H9 (cell line): ENCODE measurements at regions not wholly inside any gene's neighbourhood (a gene's known extent, or its start where the extent isn't known, plus 50 kb on each side); places are given as distances from the start of the nearest gene placed in this dataset.

Experiments
- DNase-seq: peaks from one replicate; pipeline ENCODE4 v3.0.0-alpha.2; 2017
- H2AFZ ChIP-seq: one replicate; pipeline ENCODE4 v1.6.1; 2013; ENCODE audit warnings: mild to moderate bottlenecking, low read length, control low read depth, moderate library complexity
- H2AK5ac ChIP-seq: 2 replicates; pipeline ENCODE4 v1.6.1; 2013; ENCODE audit warnings: low read length, control low read depth, mixed read lengths; ENCODE audit not compliant: insufficient read length
- H2BK120ac ChIP-seq: one replicate; pipeline ENCODE4 v1.6.1; 2013; ENCODE audit warnings: low read depth, mild to moderate bottlenecking, low read length, control low read depth, inconsistent platforms; ENCODE audit not compliant: poor library complexity, severe bottlenecking
- H2BK12ac ChIP-seq: 2 replicates; pipeline ENCODE4 v1.6.1; 2013; ENCODE audit warnings: low read length, control low read depth, mixed read lengths, low read depth; ENCODE audit not compliant: insufficient read length
- H2BK15ac ChIP-seq: 2 replicates; pipeline ENCODE4 v1.6.1; 2013; ENCODE audit warnings: low read depth, low read length, control low read depth
- H2BK20ac ChIP-seq: one replicate; pipeline ENCODE4 v1.6.1; 2013; ENCODE audit warnings: low read depth, mild to moderate bottlenecking, low read length, control low read depth, inconsistent platforms; ENCODE audit not compliant: poor library complexity, severe bottlenecking
- H2BK5ac ChIP-seq: 2 replicates; pipeline ENCODE4 v1.6.1; 2013; ENCODE audit warnings: low read length, control low read depth, mixed read lengths; ENCODE audit not compliant: insufficient read length
- H3K14ac ChIP-seq: 2 replicates; pipeline ENCODE4 v1.6.1; 2013; ENCODE audit warnings: low read length, control low read depth; ENCODE audit not compliant: insufficient read depth
- H3K18ac ChIP-seq: 2 replicates; pipeline ENCODE4 v1.6.1; 2013; ENCODE audit warnings: low read depth, mild to moderate bottlenecking, mixed read lengths, low read length, control low read depth; ENCODE audit not compliant: insufficient read length
- H3K23ac ChIP-seq: 2 replicates; pipeline ENCODE4 v1.6.1; 2013; ENCODE audit warnings: low read length, control low read depth, mixed read lengths, low read depth; ENCODE audit not compliant: insufficient read length
- H3K23me2 ChIP-seq: 2 replicates; pipeline ENCODE4 v1.6.1; 2013; ENCODE audit warnings: low read depth, mild to moderate bottlenecking, mixed read lengths, low read length, control low read depth; ENCODE audit not compliant: insufficient read length, poor library complexity, severe bottlenecking
- H3K27ac ChIP-seq: 2 replicates; pipeline ENCODE4 v1.5.1; 2013; ENCODE audit warnings: low read length, control low read depth, mixed read lengths, low read depth; ENCODE audit not compliant: insufficient read length
- H3K27me3 ChIP-seq: 2 replicates; pipeline ENCODE4 v1.6.1; 2013; ENCODE audit warnings: low read length, control low read depth, inconsistent platforms; ENCODE audit not compliant: insufficient read depth
- H3K4ac ChIP-seq: 2 replicates; pipeline ENCODE4 v1.6.1; 2013; ENCODE audit warnings: low read depth, mild to moderate bottlenecking, control low read depth, inconsistent platforms, low read length, moderate library complexity
- H3K4me1 ChIP-seq: 2 replicates; pipeline ENCODE4 v1.6.1; 2013; ENCODE audit warnings: low read length, control low read depth, inconsistent platforms; ENCODE audit not compliant: insufficient read depth
- H3K4me2 ChIP-seq: 2 replicates; pipeline ENCODE4 v1.6.1; 2013; ENCODE audit warnings: low read length, control low read depth, mixed read lengths; ENCODE audit not compliant: insufficient read length, insufficient read depth
- H3K56ac ChIP-seq: 2 replicates; pipeline ENCODE4 v1.6.1; 2013; ENCODE audit warnings: low read depth, mild to moderate bottlenecking, mixed read lengths, low read length, control low read depth; ENCODE audit not compliant: insufficient read length
- H3K79me1 ChIP-seq: 2 replicates; pipeline ENCODE4 v1.6.1; 2013; ENCODE audit warnings: low read depth, mild to moderate bottlenecking, moderate library complexity, low read length, control low read depth, inconsistent platforms; ENCODE audit not compliant: insufficient read depth, poor library complexity, severe bottlenecking
- H3K79me2 ChIP-seq: 2 replicates; pipeline ENCODE4 v1.6.1; 2013; ENCODE audit warnings: low read length, control low read depth, inconsistent platforms; ENCODE audit not compliant: insufficient read depth
- H3K9ac ChIP-seq: 2 replicates; pipeline ENCODE4 v1.6.1; 2013; ENCODE audit warnings: low read length, control low read depth, mixed read lengths; ENCODE audit not compliant: insufficient read length; ENCODE audit errors: extremely low read depth
- H3K9me3 ChIP-seq: one replicate; pipeline ENCODE4 v1.6.1; 2013; ENCODE audit warnings: low read depth, low read length, inconsistent platforms; ENCODE audit not compliant: control insufficient read depth
- H3T11ph ChIP-seq: one replicate; pipeline ENCODE4 v1.6.1; 2013; ENCODE audit warnings: mild to moderate bottlenecking, low read length, control low read depth, inconsistent platforms
- H4K20me1 ChIP-seq: one replicate; pipeline ENCODE4 v1.6.1; 2013; ENCODE audit not compliant: control insufficient read depth, insufficient read length, insufficient read depth
- H4K5ac ChIP-seq: 2 replicates; pipeline ENCODE4 v1.6.1; 2013; ENCODE audit warnings: low read depth, mild to moderate bottlenecking, mixed read lengths, low read length, control low read depth; ENCODE audit not compliant: insufficient read length
- H4K8ac ChIP-seq: replicated peaks from 2 replicates; pipeline ENCODE4 v1.6.1; 2013; ENCODE audit warnings: low read length, control low read depth, mixed read lengths, low read depth; ENCODE audit not compliant: insufficient read length
- H4K91ac ChIP-seq: 2 replicates; pipeline ENCODE4 v1.6.1; 2013; ENCODE audit warnings: low read depth, mild to moderate bottlenecking, moderate library complexity, mixed read lengths, low read length, control low read depth; ENCODE audit not compliant: insufficient read length
- H3K27ac Mint-ChIP-seq, 3 experiments: 2 replicates in 2 of 3; 3 replicates in 1 of 3; pipeline ENCODE4 v1.8.0; 2020 to 2021; ENCODE audit warnings: mixed read lengths in 3 of 3, mild to moderate bottlenecking in 1 of 3, moderate library complexity in 1 of 3
- H3K27me3 Mint-ChIP-seq: 2 replicates; pipeline ENCODE4 v1.8.0; 2021; ENCODE audit warnings: low read depth, mild to moderate bottlenecking, moderate library complexity, mixed read lengths
- H3K36me3 Mint-ChIP-seq, 3 experiments: 2 replicates in 2 of 3; 3 replicates in 1 of 3; pipeline ENCODE4 v1.8.0; 2020 to 2021; ENCODE audit warnings: low read depth in 3 of 3, mixed read lengths in 3 of 3; ENCODE audit not compliant: insufficient read depth in 1 of 3
- H3K4me1 Mint-ChIP-seq, 2 experiments: 2 replicates each; pipeline ENCODE4 v1.8.0; 2020; ENCODE audit warnings: mixed read lengths in 2 of 2
- H3K4me3 Mint-ChIP-seq, 2 experiments: 2 replicates in 1 of 2; 3 replicates in 1 of 2; pipeline ENCODE4 v1.8.0; 2020 to 2021; ENCODE audit warnings: mild to moderate bottlenecking in 2 of 2, mixed read lengths in 2 of 2, moderate library complexity in 1 of 2
- H3K9me3 Mint-ChIP-seq, 2 experiments: 2 replicates in 1 of 2; 3 replicates in 1 of 2; pipeline ENCODE4 v1.8.0; 2020; ENCODE audit warnings: mild to moderate bottlenecking in 2 of 2, mixed read lengths in 2 of 2, moderate library complexity in 1 of 2
- CTCF ChIP-seq: fragments of 200-600 bp; sonication (generic); conservative IDR thresholded peaks from 3 replicates; pipeline ENCODE4 v1.8.0; 2021; ENCODE audit warnings: antibody characterized with exemption, mild to moderate bottlenecking
- WGBS: extraction: QIAGEN DNeasy Blood & Tissue Kit; methylation state at CpG from one replicate; pipeline ENCODE4 v1.1.7; 2013; ENCODE audit warnings: missing lambda C conversion rate, low lambda C conversion rate, mixed read lengths; ENCODE audit not compliant: insufficient read length; ENCODE audit errors: extremely low coverage; 5-methylcytosine and 5-hydroxymethylcytosine counted together

GRCh38 chr18:40851014-40851429 lies 1104.0 kb upstream of the PIK3C3 start:
- DNase-seq, result no peak
- no peaks in the 10 kb centered on the region for H3K27me3 ChIP-seq
- H3K4ac ChIP-seq, result no peak overlapping the region
- H2BK15ac ChIP-seq, result no peak overlapping the region
- H2AFZ ChIP-seq, result no peak overlapping the region
- no peak overlapping the region for H3K14ac ChIP-seq
- no peaks in the 10 kb centered on the region for H3K79me1 ChIP-seq
- no peak overlapping the region for H3K56ac ChIP-seq
- no peaks in the 10 kb centered on the region for H3K79me2 ChIP-seq
- no peak overlapping the region for H2AK5ac ChIP-seq
- H2BK120ac ChIP-seq, result no peak overlapping the region
- H4K5ac ChIP-seq, result no peak overlapping the region
- Mint-ChIP-seq H3K36me3 (no peaks in the 10 kb centered on the region), H3K4me3 (no peak overlapping the region), H3K27me3 (no peaks in the 10 kb centered on the region), H3K27ac (no peak overlapping the region), H3K4me1 (peaks cover 21 to 29% of the 10 kb centered on the region in 2 experiments), H3K9me3 (no peaks in the 10 kb centered on the region)
- H4K8ac ChIP-seq, result no peak overlapping the region
- H4K20me1 ChIP-seq, result no peaks in the 10 kb centered on the region
- H3K23ac ChIP-seq, result no peak overlapping the region
- no peak overlapping the region for H2BK12ac ChIP-seq
- no peak overlapping the region for H3K4me2 ChIP-seq
- H2BK20ac ChIP-seq, result no peak overlapping the region
- WGBS, result no CpG with 5 or more reads among the region's 3 CpGs
- no peak overlapping the region for H3K27ac ChIP-seq
- no peak overlapping the region for H3K18ac ChIP-seq
- H4K91ac ChIP-seq, result no peak overlapping the region
- TF ChIP-seq CTCF, result no peak
- H3T11ph ChIP-seq, result no peak overlapping the region
- H3K9ac ChIP-seq, result no peak overlapping the region
- no peak overlapping the region for H2BK5ac ChIP-seq
- no peaks in the 10 kb centered on the region; the same call in 1 of the 2 replicates for H3K4me1 ChIP-seq
- H3K9me3 ChIP-seq, result no peaks in the 10 kb centered on the region
- no peaks in the 10 kb centered on the region for H3K23me2 ChIP-seq
